ENCODE measurements at regions not wholly inside any gene's neighbourhood (a gene's known extent, or its start where the extent isn't known, plus 50 kb on each side); places are given as distances from the start of the nearest gene placed in this dataset.

DNA sequence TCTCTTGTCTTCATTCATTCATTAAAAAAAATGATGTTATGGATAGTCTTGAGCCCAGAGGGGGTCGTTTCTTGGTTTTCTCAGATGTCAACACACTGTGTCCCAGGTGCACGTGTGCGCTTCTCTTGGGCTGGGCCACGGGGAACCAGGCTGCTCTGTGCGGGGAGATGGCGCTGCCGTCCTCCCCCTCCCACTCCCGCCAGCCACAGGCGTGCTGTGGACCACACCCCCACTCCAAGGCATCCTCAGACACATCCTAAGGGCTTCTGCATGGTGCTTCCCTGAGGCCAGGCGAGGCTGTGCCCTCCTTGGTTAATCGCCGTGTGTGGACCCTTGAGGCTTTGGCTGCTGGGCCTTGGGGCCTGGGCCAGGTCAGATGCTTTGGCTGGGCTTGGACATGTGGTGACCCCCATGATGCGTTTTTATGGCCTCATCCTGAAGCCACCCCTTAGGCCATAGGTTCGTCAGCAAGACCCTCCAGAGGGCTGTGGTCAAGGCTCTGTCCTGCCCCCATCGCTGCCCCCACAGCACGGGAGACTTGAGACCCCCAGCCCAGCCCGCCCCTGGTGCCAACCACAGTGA, 245.7 kb upstream of the CIBAR2 start:
- DNase-seq (ENCODE audit: low spot score in 2 of 2) (no peak), ATAC-seq (replicated peaks; ENCODE audit: extremely low read depth, poor library complexity, severe bottlenecking) (no peak)
- Mint-ChIP-seq H3K9me3 (no peaks in the 10 kb centered on the region), H3K27me3 (no peaks in the 10 kb centered on the region), H3K4me3 (no peak overlapping the region), H3K27ac (ENCODE audit: low read depth) (no peak overlapping the region), H3K4me1 (no peaks in the 10 kb centered on the region), H3K36me3 (ENCODE audit: insufficient read depth) (peaks cover 2% of the 10 kb centered on the region)

DNA sequence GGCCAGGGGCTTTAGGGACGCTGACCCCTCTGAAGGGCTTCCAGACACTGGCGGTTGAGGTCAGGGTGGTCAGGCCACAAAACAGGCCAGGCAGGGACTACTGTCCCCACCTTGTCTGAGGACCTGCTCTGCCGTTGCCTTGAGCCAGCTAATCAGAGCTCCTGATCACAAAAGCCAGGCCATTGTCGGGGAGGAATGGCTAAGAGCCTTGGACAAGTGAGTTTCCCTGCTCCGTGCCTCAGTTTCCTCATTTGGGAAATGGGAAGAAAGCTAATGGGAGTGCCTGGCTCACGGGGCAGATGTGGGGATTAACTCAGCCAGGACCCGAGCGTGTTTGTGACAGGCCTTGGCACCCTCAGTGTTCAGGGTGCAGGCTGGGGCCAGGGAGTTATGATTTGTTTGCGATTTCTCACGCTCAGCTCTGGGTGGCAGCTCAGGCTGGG, 246.5 kb upstream of the CIBAR2 start:
- no peak for DNase-seq (ENCODE audit: low spot score in 2 of 2)
- no peak overlapping the region for H3K27ac Mint-ChIP-seq (ENCODE audit: low read depth)
- no peaks in the 10 kb centered on the region for H3K9me3 Mint-ChIP-seq
- H3K4me1 Mint-ChIP-seq: no peaks in the 10 kb centered on the region
- no peak overlapping the region for H3K4me3 Mint-ChIP-seq
- ATAC-seq (replicated peaks; ENCODE audit: extremely low read depth, poor library complexity, severe bottlenecking): no peak
- no peaks in the 10 kb centered on the region for H3K27me3 Mint-ChIP-seq
- peaks cover 2% of the 10 kb centered on the region for H3K36me3 Mint-ChIP-seq (ENCODE audit: insufficient read depth)

DNA sequence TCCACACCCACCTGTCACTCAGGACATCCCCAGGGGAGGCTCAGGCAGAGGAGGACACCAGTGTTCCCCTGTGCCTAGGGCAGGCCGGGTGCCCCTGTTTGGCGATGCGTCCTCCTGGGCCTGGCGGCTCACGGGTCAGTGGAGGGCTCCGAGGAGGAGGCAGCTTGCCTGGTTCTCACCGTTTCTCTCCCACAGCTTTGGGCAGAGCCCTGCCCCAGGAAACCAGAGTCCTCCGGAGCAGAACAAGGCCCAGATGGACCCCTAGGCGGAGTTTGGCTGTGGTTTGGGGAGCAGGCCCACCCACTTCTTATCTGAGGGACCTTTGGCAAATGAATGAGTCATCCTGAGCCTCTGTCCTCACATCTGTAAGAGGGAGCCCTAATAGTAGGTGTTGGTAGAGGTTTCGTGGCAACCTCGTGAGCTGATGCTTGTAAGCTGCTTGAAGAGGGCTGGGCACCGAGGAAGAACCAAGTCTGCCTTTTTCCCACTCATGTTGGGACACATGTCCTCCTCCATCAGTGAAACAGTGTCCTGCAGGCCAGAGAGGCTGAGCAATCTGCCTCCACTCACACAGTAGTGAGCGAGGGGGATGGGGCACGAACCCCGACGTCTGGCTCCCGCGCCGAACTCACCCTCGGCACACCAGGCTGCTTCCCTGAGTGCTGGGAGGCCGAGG, 247.0 kb upstream of the CIBAR2 start:
- peaks cover 2% of the 10 kb centered on the region for H3K36me3 Mint-ChIP-seq (ENCODE audit: insufficient read depth)
- ATAC-seq (replicated peaks; ENCODE audit: extremely low read depth, poor library complexity, severe bottlenecking): no peak
- no peaks in the 10 kb centered on the region for H3K4me1 Mint-ChIP-seq
- no peaks in the 10 kb centered on the region for H3K9me3 Mint-ChIP-seq
- H3K4me3 Mint-ChIP-seq: no peak overlapping the region
- DNase-seq (ENCODE audit: low spot score in 2 of 2): no peak
- no peaks in the 10 kb centered on the region for H3K27me3 Mint-ChIP-seq
- H3K27ac Mint-ChIP-seq (ENCODE audit: low read depth): no peak overlapping the region

DNA sequence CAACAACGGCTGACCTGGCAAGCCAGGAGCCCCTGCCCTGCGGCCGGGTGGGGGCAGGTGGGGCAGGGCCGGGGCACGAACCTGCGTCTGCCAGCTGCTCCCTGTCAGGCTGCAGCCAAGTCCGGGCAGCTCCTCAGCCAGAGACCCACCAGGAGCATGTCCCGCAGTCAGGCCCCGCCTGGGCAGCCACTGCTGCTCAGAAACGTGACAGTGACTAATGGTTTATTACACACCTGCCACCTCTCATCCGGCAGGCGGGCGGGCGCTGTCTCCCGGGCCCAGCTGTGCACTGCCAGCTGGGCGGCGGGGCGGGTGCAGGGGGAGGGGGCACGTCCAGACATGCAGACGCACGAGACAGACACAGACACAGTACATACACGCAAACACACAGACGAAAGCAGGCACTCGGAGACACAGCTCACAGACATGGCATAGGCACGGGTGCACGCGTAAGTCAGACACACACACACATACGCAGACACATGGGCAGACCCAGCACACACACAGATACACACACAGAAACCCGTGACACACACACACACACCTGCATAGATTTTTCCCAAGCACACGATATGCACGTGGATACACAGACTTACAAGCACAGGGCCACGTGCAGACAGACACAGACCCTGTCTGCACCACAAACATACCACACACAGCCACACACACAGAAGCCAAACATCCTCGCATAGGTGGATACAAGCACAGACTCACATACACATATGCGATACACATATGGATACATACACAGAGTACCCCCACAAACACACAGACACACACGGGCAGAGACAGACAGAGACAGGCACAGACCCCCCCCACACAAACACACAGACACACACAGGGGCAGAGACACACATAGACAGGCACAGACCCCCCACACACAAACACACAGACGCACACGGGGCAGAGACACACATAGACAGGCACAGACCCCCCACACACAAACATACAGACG, 248.3 kb upstream of the CIBAR2 start:
- ATAC-seq (replicated peaks; ENCODE audit: extremely low read depth, poor library complexity, severe bottlenecking) (no peak), DNase-seq (ENCODE audit: low spot score in 2 of 2) (no peak)
- Mint-ChIP-seq H3K9me3 (no peaks in the 10 kb centered on the region), H3K4me1 (no peaks in the 10 kb centered on the region), H3K4me3 (no peak overlapping the region), H3K36me3 (ENCODE audit: insufficient read depth) (peaks cover 2% of the 10 kb centered on the region), H3K27ac (ENCODE audit: low read depth) (no peak overlapping the region), H3K27me3 (no peaks in the 10 kb centered on the region)

DNA sequence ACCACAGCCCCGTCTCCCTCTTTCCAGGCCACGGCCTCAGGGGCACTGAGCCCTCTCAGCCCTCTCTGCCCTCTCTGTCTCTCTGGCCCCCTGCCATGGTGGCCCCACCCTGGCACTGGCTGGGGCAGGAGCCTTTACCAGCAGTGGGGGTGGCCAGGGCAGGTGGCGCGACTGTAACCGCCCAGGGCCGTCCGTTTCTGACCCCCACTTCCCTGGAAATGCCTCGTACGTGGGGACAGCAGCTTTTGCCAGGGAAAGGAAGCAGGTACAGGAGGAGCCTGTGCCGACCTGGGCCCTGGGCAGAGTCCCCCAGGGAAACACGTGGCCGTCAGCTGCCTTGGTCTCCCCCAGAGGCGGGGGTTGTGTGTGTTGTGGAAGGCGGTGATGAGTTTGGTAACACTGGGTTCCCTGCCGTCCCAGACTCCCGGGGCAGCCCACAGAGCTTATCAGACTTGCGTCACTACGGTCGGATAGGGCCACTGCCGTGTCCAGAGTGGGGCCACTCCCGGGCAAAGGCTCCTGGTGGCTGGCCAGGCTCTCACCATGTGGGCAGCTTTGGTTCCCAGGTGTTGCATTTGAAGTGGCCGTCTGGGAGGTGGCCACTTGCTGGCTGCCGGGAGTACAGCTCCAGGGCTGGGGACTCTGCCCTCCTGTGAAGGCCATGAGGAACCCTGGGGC, 249.3 kb upstream of the CIBAR2 start:
- Mint-ChIP-seq H3K27me3 (peaks cover 7% of the 10 kb centered on the region), H3K9me3 (no peaks in the 10 kb centered on the region), H3K36me3 (ENCODE audit: insufficient read depth) (peaks cover 2% of the 10 kb centered on the region), H3K27ac (ENCODE audit: low read depth) (no peak overlapping the region), H3K4me3 (no peak overlapping the region), H3K4me1 (no peaks in the 10 kb centered on the region)
- ATAC-seq (replicated peaks; ENCODE audit: extremely low read depth, poor library complexity, severe bottlenecking) (no peak), DNase-seq (ENCODE audit: low spot score in 2 of 2) (no peak)

DNA sequence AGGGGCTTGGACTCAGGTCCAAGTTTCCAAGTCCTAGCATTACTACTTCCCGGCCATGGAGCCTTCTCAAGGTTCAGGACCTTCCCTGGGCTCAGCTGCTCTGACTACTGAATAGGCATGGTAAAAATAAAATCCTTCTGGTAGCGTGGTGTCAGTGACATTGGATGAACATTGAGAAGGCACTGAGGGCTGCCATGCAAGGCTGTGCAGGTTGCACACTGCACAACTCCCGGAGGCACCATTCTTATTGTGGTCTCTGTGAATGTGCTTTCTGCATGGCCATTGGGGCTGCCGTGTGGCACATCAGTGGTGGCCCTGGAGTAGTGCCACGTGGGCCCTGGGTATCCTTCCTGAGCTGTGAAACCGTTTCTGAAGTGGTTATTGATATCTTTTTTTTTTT, 250.2 kb upstream of the CIBAR2 start:
- H3K27ac Mint-ChIP-seq (ENCODE audit: low read depth): no peak overlapping the region
- DNase-seq (ENCODE audit: low spot score in 2 of 2): no peak
- peaks cover 2% of the 10 kb centered on the region for H3K36me3 Mint-ChIP-seq (ENCODE audit: insufficient read depth)
- no peak for ATAC-seq (replicated peaks; ENCODE audit: extremely low read depth, poor library complexity, severe bottlenecking)
- no peaks in the 10 kb centered on the region for H3K9me3 Mint-ChIP-seq
- H3K4me1 Mint-ChIP-seq: no peaks in the 10 kb centered on the region
- H3K27me3 Mint-ChIP-seq: peaks cover 16% of the 10 kb centered on the region
- no peak overlapping the region for H3K4me3 Mint-ChIP-seq

DNA sequence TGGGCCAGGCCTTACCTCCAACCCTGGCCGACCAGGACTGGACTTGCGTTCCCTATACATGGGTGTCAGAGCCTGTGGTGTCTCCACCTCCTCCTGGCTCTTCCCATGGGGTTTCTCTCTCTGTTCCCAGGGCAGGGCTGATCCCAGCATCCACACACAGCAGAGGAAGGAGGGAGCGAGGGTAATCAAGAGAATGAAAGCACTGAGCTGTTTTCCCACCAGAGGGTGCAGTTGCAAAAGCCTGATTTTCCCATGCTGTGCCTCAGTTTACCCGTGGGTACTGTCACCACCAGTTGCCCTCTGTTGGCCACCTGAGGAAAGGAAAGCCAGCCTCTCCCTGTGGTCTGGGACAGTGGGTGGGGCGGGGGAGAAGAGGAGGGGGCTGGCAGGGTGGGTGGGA, 249.7 kb upstream of the GSE1 start:
- no peak overlapping the region for H3K4me3 Mint-ChIP-seq

DNA sequence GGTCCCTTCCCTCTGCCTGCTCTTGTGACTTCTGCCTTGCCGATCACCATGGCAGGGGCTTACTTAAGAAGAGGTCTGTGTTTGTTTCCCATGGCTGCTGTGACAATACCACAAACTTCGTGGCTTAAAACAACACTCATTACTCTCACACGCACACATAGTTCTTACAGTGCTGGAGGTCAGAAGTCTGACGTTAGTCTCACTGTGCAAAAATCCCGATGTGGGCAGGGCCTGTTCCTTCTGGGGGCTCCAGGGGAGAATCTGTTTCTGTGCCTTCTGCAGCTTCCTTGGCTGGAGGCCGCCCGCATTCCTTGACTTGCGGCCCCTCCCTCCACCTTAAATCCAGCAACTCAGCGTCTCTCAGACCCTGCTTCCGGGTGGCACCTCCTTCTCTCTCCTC, 249.2 kb upstream of the GSE1 start:
- no peaks in the 10 kb centered on the region for H3K4me1 Mint-ChIP-seq
- DNase-seq (ENCODE audit: low spot score in 2 of 2): no peak
- no peak for ATAC-seq (replicated peaks; ENCODE audit: extremely low read depth, poor library complexity, severe bottlenecking)
- no peak overlapping the region for H3K27ac Mint-ChIP-seq (ENCODE audit: low read depth)
- H3K36me3 Mint-ChIP-seq (ENCODE audit: insufficient read depth): peaks cover 2% of the 10 kb centered on the region
- H3K4me3 Mint-ChIP-seq: no peak overlapping the region
- no peaks in the 10 kb centered on the region for H3K9me3 Mint-ChIP-seq
- H3K27me3 Mint-ChIP-seq: peaks cover 21% of the 10 kb centered on the region

More for the DNA sequence above, 249.7 kb upstream of the GSE1 start:
- H3K9me3 Mint-ChIP-seq: no peaks in the 10 kb centered on the region
- no peaks in the 10 kb centered on the region for H3K4me1 Mint-ChIP-seq
- peaks cover 18% of the 10 kb centered on the region for H3K27me3 Mint-ChIP-seq
- no peak for DNase-seq (ENCODE audit: low spot score in 2 of 2)
- no peak for ATAC-seq (replicated peaks; ENCODE audit: extremely low read depth, poor library complexity, severe bottlenecking)
- no peak overlapping the region for H3K27ac Mint-ChIP-seq (ENCODE audit: low read depth)
- peaks cover 2% of the 10 kb centered on the region for H3K36me3 Mint-ChIP-seq (ENCODE audit: insufficient read depth)

DNA sequence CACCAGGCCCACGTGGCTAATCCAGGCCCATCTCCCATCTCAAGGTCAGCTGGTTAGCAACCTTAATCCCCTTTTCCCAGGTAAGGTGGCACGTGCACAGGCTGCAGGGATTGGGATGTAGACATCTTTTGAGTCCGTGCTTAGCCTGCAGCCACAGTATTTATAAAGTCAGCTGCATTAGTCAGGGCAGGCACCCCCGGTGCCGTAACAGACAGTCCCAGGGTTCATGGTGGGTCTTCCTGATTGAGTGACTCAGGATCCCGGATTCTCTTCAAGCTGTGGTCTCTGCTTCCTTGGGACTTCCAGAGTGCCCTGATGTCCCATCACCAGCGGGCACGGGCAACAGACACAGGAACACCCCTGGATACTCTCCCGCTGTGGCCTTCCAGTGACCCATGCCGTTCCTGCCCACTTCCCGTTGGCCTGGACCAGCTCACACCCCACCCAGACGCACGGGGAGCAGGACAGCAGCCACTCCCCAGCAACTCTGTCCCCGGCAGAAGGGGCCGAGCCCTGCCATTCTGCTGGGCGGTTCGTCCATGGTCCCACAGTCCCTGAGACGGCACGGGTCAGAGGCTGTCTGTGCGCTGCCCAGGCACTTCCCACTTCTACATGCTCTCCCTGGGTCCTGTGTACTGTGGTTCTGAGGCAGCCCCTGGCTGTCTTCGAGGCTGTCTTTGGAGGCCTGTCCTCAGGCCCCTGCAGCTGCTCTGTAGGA, 248.6 kb upstream of the GSE1 start:
- Mint-ChIP-seq H3K9me3 (no peaks in the 10 kb centered on the region), H3K36me3 (ENCODE audit: insufficient read depth) (peaks cover 2% of the 10 kb centered on the region), H3K27ac (ENCODE audit: low read depth) (no peak overlapping the region), H3K4me3 (no peak overlapping the region), H3K4me1 (no peaks in the 10 kb centered on the region), H3K27me3 (peaks cover 27% of the 10 kb centered on the region)
- ATAC-seq (replicated peaks; ENCODE audit: extremely low read depth, poor library complexity, severe bottlenecking) (no peak), DNase-seq (ENCODE audit: low spot score in 2 of 2) (no peak)

DNA sequence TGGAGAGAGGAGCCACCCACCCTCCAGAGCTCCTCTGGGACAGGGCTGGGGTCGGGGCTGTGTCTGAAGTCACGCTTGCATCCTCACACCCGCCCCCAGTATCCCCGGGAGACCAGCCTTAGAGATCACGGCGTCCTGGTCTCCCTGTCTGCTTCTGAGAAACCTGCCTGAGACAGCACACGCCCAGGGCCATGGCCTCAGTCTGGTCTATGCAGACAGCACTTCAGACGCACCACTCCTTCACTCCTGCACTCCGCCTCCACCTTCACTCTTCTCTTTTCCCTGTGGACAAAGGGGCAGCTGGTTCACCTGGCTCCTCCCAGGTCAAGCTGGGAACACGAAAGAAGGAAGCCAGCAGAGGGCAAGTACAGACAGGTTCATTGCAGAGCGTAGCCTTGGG, 248.0 kb upstream of the GSE1 start:
- no peak for ATAC-seq (replicated peaks; ENCODE audit: extremely low read depth, poor library complexity, severe bottlenecking)
- H3K4me3 Mint-ChIP-seq: no peak overlapping the region
- DNase-seq (ENCODE audit: low spot score in 2 of 2): no peak
- no peak overlapping the region for H3K27ac Mint-ChIP-seq (ENCODE audit: low read depth)
- no peaks in the 10 kb centered on the region for H3K4me1 Mint-ChIP-seq
- peaks cover 2% of the 10 kb centered on the region for H3K36me3 Mint-ChIP-seq (ENCODE audit: insufficient read depth)
- H3K27me3 Mint-ChIP-seq: peaks cover 27% of the 10 kb centered on the region
- no peaks in the 10 kb centered on the region for H3K9me3 Mint-ChIP-seq

DNA sequence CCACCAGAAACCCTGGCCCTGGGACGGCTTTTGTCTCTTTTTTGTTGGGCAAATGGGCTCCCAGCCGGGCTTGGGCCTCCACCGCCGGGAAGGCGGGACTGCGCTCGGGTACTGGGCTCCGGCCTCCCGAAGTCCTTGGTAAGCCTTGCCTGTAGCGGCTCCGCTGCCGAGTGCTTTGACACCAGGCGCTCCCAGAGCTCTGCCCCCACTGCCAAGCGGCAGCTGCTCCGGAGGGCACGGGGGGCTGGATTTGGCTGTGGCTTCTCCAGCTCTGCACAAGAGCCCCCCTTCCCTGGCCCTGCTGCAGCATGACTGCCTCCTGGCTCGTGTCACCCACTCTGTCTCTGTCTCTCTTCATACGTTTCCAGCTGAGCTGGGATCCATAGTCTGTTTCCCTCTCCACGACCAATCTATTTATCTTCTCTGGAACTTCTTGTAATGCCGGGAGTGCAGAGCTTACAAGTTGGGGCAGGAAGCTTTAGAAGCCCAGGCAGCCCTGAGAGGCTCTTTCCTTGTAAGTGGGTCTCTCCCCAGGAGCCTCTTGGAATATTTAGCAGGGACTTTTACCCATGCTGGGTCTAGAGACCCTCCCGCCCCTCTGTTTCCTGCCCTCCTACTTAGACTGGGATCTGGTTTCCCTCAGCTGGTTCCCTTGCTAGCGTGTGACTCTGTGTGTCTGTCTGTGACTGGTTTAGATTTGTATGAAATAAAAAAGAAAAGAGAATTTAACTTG, 246.9 kb upstream of the GSE1 start:
- DNase-seq (ENCODE audit: low spot score in 2 of 2): no peak
- Mint-ChIP-seq H3K4me1 (no peaks in the 10 kb centered on the region), H3K9me3 (no peaks in the 10 kb centered on the region)

More for the DNA sequence above, 246.9 kb upstream of the GSE1 start:
- ATAC-seq (replicated peaks; ENCODE audit: extremely low read depth, poor library complexity, severe bottlenecking): no peak
- Mint-ChIP-seq H3K27me3 (peaks cover 27% of the 10 kb centered on the region), H3K27ac (ENCODE audit: low read depth) (no peak overlapping the region), H3K4me3 (no peak overlapping the region), H3K36me3 (ENCODE audit: insufficient read depth) (peaks cover 2% of the 10 kb centered on the region)

Data from central memory CD8-positive, alpha-beta T cell (primary cell).